Activated T-cell treated with anti-CD3 and anti-CD28 coated beads, Interleukin-2, amount 50 U/mL, for 24 hours (primary cell): ENCODE measurements at regions not wholly inside any gene's neighbourhood (a gene's known extent, or its start where the extent isn't known, plus 50 kb on each side); places are given as distances from the start of the nearest gene placed in this dataset.
"Not testable (repeated sequence)": the region's sequence is repeated elsewhere in the genome, so short reads cannot be mapped to it uniquely, and the experiment has no call there.

Experiments used
- DNase-seq: peaks from one replicate; pipeline ENCODE4 v3.0.0-alpha.2; 2020
- H3K27ac Mint-ChIP-seq: 2 replicates; pipeline ENCODE4 v1.8.0; 2020; ENCODE audit warnings: mild to moderate bottlenecking, mixed read lengths
- H3K27me3 Mint-ChIP-seq: 2 replicates; pipeline ENCODE4 v1.8.0; 2020; ENCODE audit warnings: mixed read lengths
- H3K36me3 Mint-ChIP-seq: 2 replicates; pipeline ENCODE4 v1.8.0; 2020; ENCODE audit warnings: low read depth, mixed read lengths
- H3K4me1 Mint-ChIP-seq: 2 replicates; pipeline ENCODE4 v1.8.0; 2020; ENCODE audit warnings: low read depth, mixed read lengths
- H3K4me3 Mint-ChIP-seq: 2 replicates; pipeline ENCODE4 v1.8.0; 2020; ENCODE audit warnings: mild to moderate bottlenecking, moderate library complexity, mixed read lengths
- H3K9me3 Mint-ChIP-seq: 2 replicates; pipeline ENCODE4 v1.8.0; 2020; ENCODE audit warnings: mixed read lengths

DNA sequence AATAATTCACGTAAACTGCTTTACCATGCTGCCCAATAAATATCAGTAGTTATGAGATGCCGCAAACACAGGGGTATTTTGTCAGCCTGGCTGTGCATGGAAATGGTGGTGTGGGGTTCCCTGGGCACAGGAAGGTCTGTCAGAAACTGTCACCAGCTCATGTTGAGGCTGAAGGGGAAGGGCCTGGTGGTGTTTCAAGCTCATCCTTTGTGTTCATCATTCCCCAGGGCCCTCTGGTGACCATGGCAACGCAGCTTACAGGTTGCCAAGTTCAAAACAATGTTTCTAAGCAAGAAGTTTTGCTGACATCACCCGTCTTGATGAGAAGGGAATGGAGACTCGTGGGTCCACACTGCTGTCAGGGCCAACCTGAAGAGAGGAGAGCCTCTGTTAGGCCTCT is 348.9 kb upstream of the C16orf82 start:
- H3K27me3 Mint-ChIP-seq: peaks cover 4% of the 10 kb centered on the region
- H3K27ac Mint-ChIP-seq: no peak overlapping the region
- DNase-seq: no peak
- no peaks in the 10 kb centered on the region for H3K9me3 Mint-ChIP-seq
- H3K4me3 Mint-ChIP-seq: no peak overlapping the region
- H3K4me1 Mint-ChIP-seq: no peaks in the 10 kb centered on the region
- H3K36me3 Mint-ChIP-seq: no peaks in the 10 kb centered on the region

DNA sequence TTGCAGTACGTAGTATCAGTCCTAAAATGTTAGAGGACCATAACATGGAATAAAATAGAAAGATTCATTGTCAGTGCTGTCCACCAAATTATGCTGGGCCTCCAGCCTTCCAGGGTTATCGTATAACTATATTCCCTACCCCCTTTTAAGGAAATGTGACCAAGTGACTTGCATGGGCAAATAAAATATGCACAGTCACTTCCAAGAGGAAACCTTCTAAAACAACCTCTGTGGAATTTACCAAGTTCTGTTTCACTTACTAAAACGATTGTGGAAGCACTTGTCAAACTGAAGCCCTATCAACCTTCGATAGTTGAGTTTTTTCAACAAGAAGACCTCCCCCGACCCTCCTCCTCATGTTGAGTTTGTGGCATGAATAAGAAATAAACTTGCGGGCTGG is 345.4 kb upstream of the C16orf82 start:
- H3K36me3 Mint-ChIP-seq: no peaks in the 10 kb centered on the region
- peaks cover 9% of the 10 kb centered on the region for H3K27me3 Mint-ChIP-seq
- no peaks in the 10 kb centered on the region for H3K9me3 Mint-ChIP-seq
- DNase-seq: no peak
- no peaks in the 10 kb centered on the region for H3K4me1 Mint-ChIP-seq
- H3K4me3 Mint-ChIP-seq: no peak overlapping the region
- H3K27ac Mint-ChIP-seq: no peak overlapping the region

DNA sequence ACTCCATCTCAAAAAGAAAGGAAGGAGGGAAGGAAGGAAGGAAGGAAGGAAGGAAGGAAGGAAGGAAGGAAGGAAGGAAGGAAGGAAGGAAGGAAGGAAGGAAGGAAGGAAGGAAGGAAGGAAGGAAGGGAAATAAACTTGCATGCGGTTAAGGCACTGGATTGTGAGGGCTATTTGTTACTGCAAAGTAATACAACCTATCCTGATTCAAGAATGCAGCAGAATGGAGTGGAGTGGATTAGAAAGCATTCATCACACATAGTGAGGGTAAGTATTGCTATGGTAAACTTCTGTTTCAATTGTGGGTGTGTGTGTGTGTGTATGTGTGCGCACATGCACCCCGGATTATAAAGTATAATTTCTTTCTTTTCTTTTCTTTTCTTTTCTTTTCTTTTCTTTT is 344.8 kb upstream of the C16orf82 start:
- not testable (repeated sequence) for H3K36me3 Mint-ChIP-seq, H3K27ac Mint-ChIP-seq, H3K4me1 Mint-ChIP-seq, H3K9me3 Mint-ChIP-seq, H3K4me3 Mint-ChIP-seq, DNase-seq
- peaks cover 12% of the 10 kb centered on the region for H3K27me3 Mint-ChIP-seq

DNA sequence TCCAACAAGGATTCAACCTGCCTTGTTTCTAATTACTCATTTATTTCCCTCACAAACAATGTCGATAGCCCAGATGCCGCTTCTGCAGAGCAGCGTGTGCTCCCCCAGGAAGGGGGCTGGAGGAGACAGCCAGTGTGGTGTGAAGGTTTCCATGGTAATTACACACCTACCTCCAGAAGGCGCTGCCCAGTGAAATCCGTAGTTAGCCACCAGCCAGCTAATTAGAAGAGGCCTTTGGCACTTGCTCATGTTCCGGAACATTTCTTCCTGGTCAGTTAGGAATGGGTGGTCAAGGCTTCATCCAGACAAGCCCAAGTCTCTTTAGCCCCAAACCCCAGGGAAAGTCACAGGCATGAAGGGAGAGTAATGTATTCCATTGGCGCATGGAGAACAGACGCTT is 342.5 kb upstream of the C16orf82 start:
- H3K27ac Mint-ChIP-seq: no peak overlapping the region
- no peaks in the 10 kb centered on the region for H3K4me1 Mint-ChIP-seq
- no peak for DNase-seq
- H3K9me3 Mint-ChIP-seq: no peaks in the 10 kb centered on the region
- peaks cover 20% of the 10 kb centered on the region for H3K27me3 Mint-ChIP-seq
- H3K4me3 Mint-ChIP-seq: no peak overlapping the region
- H3K36me3 Mint-ChIP-seq: no peaks in the 10 kb centered on the region

DNA sequence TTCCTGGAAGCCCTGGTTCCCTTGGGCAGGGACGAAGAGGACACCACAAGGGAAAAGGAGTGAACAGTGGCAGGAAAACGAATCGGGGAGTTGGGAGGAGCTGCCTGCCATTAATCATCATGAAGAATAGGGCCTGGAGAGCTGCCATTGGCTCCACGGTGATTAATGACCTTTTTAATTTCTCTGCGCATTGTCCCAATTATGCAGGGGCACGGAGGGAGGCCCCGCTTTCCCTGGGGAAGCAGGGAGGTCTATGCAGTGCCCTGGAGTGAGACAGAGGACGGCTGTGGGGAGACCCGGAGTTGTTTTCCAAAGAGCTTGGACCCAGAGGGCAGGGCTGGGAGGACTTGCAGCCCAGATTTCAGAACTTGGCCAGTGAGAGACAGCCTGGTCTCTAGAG is 338.9 kb upstream of the C16orf82 start:
- no peaks in the 10 kb centered on the region for H3K36me3 Mint-ChIP-seq
- H3K4me1 Mint-ChIP-seq: peaks cover 2% of the 10 kb centered on the region
- H3K27ac Mint-ChIP-seq: no peak overlapping the region
- peaks cover 20% of the 10 kb centered on the region for H3K27me3 Mint-ChIP-seq
- no peaks in the 10 kb centered on the region for H3K9me3 Mint-ChIP-seq
- no peak overlapping the region for H3K4me3 Mint-ChIP-seq
- DNase-seq: no peak

DNA sequence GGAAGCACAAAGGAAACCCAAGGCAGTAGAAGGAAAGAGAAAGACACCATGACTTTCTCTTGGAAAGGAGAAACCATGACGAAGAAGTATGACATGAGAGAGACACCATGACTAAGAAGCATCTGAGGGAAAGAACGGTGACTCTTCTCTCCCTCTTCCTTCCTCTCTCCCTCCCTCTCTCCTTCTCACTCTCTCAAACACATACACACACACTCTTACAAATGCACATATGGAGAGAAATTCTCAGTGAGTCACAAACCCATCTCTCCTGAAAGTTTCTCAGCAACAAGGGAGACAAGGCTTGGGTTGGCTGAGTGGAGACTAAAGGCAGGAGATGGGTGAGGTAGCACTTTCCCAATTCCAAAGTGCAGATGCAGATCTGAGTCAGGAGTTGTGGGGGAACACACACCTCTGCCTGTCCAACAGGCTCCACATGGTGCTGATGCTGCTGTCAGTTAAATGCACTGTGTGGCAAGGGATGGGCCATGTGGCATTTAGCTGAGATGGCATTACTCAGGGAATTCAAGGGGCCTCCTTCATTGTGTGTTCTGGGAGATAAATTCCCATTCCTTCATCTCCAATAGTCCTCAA is 336.7 kb upstream of the C16orf82 start:
- H3K27ac Mint-ChIP-seq: no peak overlapping the region
- no peak overlapping the region for H3K4me3 Mint-ChIP-seq
- peaks cover 2% of the 10 kb centered on the region for H3K4me1 Mint-ChIP-seq
- H3K36me3 Mint-ChIP-seq: no peaks in the 10 kb centered on the region
- H3K9me3 Mint-ChIP-seq: no peaks in the 10 kb centered on the region
- no peak for DNase-seq
- H3K27me3 Mint-ChIP-seq: peaks cover 15% of the 10 kb centered on the region

DNA sequence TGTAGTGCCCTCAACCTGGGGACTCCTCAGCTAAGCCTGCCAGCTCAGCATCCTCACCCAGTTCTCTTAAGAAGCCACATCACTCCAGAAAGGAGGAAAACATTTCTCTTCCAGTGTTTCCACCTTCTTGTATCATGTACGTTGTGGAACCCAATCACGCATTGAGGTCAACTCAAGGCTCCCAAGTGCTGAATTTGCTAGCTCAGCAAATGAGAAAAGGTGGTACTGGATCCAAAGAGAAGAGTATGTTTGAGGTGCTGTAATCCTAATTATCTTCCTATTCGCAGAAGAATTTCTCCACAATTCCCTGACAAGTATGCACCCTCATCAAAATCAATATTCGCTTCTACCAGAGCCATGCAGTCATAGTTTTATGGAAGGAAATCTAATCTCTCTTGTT is 335.0 kb upstream of the C16orf82 start:
- no peak overlapping the region for H3K4me3 Mint-ChIP-seq
- no peaks in the 10 kb centered on the region for H3K9me3 Mint-ChIP-seq
- peaks cover 2% of the 10 kb centered on the region for H3K4me1 Mint-ChIP-seq
- H3K27ac Mint-ChIP-seq: no peak overlapping the region
- no peak for DNase-seq
- H3K27me3 Mint-ChIP-seq: peaks cover 21% of the 10 kb centered on the region
- H3K36me3 Mint-ChIP-seq: no peaks in the 10 kb centered on the region

DNA sequence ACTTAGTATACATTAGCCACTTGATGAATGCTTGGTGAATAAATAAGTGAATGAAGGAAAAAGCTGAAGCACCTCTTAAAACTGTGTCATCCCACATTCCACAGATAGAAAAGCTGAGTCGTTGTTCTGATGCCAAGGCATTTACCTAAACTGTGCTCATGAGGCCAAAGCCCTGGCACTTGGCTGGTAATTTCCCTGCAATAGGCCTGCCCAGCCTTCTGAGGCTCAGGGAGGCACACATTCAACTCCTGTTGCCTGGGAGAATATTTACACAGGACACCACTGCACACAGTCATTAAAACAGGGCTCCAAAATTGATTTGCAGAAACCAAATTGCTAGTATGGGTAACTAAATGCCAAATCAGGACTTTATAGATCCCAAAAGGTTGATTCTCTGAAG is 333.0 kb upstream of the C16orf82 start:
- Mint-ChIP-seq H3K27ac (no peak overlapping the region), H3K9me3 (no peaks in the 10 kb centered on the region), H3K4me3 (no peak overlapping the region), H3K27me3 (peaks cover 10% of the 10 kb centered on the region), H3K4me1 (peaks cover 2% of the 10 kb centered on the region), H3K36me3 (no peaks in the 10 kb centered on the region)
- no peak for DNase-seq

DNA sequence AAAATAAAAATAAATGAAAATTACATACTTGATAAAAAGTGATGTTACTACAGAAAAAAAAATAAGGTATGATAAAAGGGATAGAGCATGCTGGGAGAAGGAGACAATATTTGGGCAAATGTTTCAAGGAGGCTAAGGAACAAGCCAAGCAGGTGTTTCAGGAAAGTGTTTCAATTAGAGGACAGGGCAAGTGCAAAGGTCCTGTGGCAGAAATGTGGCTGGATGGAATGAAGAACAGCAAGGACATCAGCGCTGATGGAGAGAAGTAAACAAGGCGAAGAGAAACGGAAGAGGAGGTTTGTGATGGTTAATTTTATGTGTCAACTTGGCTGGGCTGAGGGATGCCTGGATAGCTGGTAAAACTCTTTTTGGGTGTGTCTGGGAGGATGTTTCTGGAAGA is 331.2 kb upstream of the C16orf82 start:
- no peak overlapping the region for H3K27ac Mint-ChIP-seq
- no peaks in the 10 kb centered on the region for H3K9me3 Mint-ChIP-seq
- H3K4me1 Mint-ChIP-seq: no peaks in the 10 kb centered on the region
- H3K36me3 Mint-ChIP-seq: no peaks in the 10 kb centered on the region
- H3K27me3 Mint-ChIP-seq: peaks cover 11% of the 10 kb centered on the region
- DNase-seq: no peak
- H3K4me3 Mint-ChIP-seq: no peak overlapping the region

DNA sequence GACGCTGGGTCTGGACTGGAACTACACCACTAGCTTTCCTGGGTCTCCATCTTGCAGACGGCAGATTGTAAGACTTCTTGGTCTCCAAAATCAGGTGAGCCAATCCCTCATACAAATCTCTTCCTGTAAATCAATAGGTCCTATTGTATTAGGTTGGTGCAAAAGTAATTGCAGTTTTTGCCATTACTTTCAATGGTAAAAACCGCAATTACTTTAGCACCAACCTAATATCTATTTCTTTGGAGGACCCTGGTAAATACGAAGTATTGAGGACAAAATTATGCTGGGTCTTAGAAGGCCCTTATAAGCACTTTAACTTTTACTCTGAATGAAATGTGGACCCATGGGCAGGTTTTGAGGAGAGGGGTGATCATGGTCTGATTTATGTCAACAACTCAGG is 330.6 kb upstream of the C16orf82 start:
- H3K27me3 Mint-ChIP-seq: peaks cover 11% of the 10 kb centered on the region
- H3K4me1 Mint-ChIP-seq: no peaks in the 10 kb centered on the region
- no peak for DNase-seq
- H3K36me3 Mint-ChIP-seq: no peaks in the 10 kb centered on the region
- no peak overlapping the region for H3K27ac Mint-ChIP-seq
- H3K4me3 Mint-ChIP-seq: no peak overlapping the region
- H3K9me3 Mint-ChIP-seq: no peaks in the 10 kb centered on the region

DNA sequence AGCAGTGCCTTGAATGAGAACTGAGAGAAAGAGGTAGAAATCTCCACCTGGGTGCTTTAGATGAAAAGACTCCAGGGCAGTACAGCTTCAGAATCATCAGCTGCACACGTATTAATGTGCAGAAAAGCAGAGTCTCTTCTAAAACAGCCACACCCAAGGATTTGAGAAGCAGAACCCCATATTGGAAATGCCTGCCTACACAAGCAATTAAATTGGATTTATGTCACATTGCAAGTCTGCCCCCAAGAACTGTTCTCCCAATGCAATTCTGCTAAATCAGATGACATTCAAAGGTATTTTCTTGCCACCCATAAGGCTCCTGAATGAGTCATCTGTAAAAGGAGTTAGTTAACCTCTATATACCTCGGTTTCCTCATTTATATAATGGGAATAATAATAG is 326.0 kb upstream of the C16orf82 start:
- no peak overlapping the region for H3K4me3 Mint-ChIP-seq
- H3K27ac Mint-ChIP-seq: no peak overlapping the region
- no peaks in the 10 kb centered on the region for H3K36me3 Mint-ChIP-seq
- DNase-seq: no peak
- H3K4me1 Mint-ChIP-seq: no peaks in the 10 kb centered on the region
- H3K27me3 Mint-ChIP-seq: peaks cover 21% of the 10 kb centered on the region
- H3K9me3 Mint-ChIP-seq: no peaks in the 10 kb centered on the region

DNA sequence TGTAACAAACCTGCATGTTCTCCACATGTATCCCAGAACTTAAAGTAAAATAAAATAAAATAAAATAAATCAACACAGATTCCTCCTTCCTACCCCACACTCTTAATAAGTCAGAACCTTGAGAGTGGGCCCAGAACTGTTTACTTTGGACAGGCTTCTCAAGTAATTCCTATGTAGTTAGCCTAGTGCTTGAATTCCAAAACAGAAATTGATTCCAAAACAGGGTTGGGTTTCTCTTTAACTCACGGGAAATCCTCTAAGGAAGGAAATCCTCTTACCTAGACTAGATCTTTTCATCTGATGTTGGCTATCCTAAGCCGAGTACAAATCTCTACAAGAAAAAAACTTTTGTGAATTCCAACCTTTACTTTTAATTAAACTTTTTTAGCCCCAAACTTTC is 324.7 kb upstream of the C16orf82 start:
- Mint-ChIP-seq H3K4me3 (no peak overlapping the region), H3K27ac (no peak overlapping the region), H3K4me1 (no peaks in the 10 kb centered on the region), H3K9me3 (no peaks in the 10 kb centered on the region), H3K27me3 (peaks cover 18% of the 10 kb centered on the region), H3K36me3 (no peaks in the 10 kb centered on the region)
- DNase-seq: no peak

DNA sequence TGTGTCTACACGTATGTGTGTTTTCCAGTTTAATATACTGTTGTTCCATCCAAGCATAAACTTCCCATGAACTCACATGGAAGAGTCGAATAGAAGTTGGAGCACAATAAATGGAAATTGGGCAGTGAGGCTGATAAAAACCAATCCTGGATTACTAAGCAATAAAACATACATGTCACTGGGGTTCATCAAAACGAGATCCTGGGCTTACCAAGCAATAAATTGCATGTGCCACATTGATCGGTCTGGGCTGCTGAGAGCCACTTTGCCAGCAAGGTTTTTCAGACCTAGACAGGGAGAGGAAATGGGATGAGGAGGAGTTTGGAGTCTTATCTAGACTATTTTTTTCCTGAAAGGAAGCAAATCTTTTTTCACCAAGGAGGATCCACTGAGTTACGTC is 322.3 kb upstream of the C16orf82 start:
- H3K27me3 Mint-ChIP-seq: peaks cover 25% of the 10 kb centered on the region
- no peaks in the 10 kb centered on the region for H3K36me3 Mint-ChIP-seq
- H3K4me3 Mint-ChIP-seq: no peak overlapping the region
- H3K4me1 Mint-ChIP-seq: no peaks in the 10 kb centered on the region
- H3K27ac Mint-ChIP-seq: no peak overlapping the region
- no peak for DNase-seq
- H3K9me3 Mint-ChIP-seq: no peaks in the 10 kb centered on the region

DNA sequence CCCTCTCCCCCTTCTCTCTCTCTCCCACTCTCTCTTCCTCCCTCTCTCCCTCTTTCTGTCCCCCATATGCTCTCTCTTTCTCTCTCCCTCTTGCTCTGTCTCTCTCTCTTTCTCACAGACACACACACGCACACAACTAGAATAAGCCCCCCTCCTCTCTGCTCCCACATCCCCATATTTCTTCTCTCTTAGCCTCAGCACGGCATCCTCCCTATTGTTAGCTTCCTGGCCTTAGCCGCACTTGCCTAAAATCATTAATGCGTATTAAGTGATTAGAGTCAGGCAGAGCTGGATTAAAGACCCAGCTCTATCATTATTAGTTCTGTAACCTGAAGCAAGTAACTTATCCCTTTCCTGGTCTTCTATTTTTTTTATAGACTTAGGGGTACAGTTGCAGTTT is 319.0 kb upstream of the C16orf82 start:
- no peaks in the 10 kb centered on the region for H3K9me3 Mint-ChIP-seq
- no peak for DNase-seq
- no peaks in the 10 kb centered on the region for H3K4me1 Mint-ChIP-seq
- H3K27ac Mint-ChIP-seq: no peak overlapping the region
- H3K36me3 Mint-ChIP-seq: no peaks in the 10 kb centered on the region
- H3K27me3 Mint-ChIP-seq: peaks cover 37% of the 10 kb centered on the region
- no peak overlapping the region for H3K4me3 Mint-ChIP-seq

DNA sequence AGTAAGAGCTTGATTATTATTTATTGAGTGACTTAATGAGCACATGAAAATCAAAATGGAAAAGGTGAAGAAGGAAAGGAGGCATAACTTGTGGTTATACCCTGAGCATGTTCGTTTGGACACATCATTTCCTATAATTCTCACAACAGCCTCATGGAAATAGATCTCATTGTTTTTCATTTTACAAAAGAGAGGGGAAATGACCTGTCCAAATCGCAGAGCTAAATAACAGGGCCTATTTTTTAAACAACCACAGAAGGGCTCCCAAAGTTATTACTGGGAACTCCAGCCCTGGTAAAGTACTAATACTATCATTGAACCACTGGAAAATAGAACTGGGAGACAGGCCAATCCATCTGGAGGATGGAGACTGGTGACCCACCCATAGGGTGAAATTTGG is 317.7 kb upstream of the C16orf82 start:
- Mint-ChIP-seq H3K4me1 (no peaks in the 10 kb centered on the region), H3K9me3 (no peaks in the 10 kb centered on the region), H3K4me3 (no peak overlapping the region), H3K36me3 (no peaks in the 10 kb centered on the region), H3K27ac (no peak overlapping the region), H3K27me3 (peaks cover 42% of the 10 kb centered on the region)
- DNase-seq: no peak

DNA sequence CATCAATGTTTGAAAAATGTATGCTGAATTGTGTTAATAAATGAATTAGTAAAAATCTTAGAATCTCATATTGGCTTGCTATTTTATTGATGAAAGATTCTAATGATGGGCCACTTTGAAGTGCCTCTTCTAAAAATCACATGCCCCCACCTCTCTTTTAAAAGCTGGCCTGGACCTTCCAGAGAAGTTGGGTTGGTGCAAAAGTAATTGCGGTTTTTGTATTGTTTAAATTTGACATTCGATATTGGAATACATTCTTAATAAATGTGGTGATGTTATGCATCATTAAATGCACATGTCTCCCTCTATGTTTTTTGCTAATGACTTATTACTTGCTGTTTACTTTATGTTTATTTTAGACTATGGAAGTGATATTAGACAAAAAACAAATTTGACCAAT is 314.6 kb upstream of the C16orf82 start:
- Mint-ChIP-seq H3K4me1 (no peaks in the 10 kb centered on the region), H3K27me3 (peaks cover 36% of the 10 kb centered on the region), H3K36me3 (no peaks in the 10 kb centered on the region)

More for the DNA sequence above, 314.6 kb upstream of the C16orf82 start:
- no peak for DNase-seq
- H3K27ac Mint-ChIP-seq: no peak overlapping the region
- H3K4me3 Mint-ChIP-seq: no peak overlapping the region
- no peaks in the 10 kb centered on the region for H3K9me3 Mint-ChIP-seq
